ENCODE measurements at regions not wholly inside any gene's neighbourhood (a gene's known extent, or its start where the extent isn't known, plus 50 kb on each side); places are given as distances from the start of the nearest gene placed in this dataset.

DNA sequence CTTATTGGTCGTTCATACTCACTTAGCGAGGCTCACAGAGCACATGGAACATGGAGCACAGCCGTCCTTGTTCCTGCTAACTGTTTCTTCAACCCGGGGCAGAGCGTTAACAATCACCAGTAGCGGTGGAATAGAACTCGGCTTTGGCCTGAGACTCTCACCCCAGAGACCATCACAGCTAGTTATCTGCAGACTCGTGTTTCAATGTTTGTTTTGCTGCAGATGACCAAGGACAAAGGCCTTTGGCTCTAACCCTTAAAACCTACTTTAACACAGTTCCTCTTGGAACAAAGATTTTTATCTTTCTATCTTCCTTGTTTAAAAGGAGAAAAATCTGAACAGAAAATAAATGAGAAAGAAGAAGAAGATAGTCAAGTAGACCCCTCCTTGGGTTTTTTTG, 320.2 kb upstream of the UBE2E3 start:
- no peak for TF ChIP-seq CTCF (conservative IDR thresholded peaks at IDR 0.05)
- no peak for TF ChIP-seq EZH2 (IDR thresholded peaks at IDR 0.05; ENCODE audit: low read depth)
